ENCODE measurements at regions not wholly inside any gene's neighbourhood (a gene's known extent, or its start where the extent isn't known, plus 50 kb on each side); places are given as distances from the start of the nearest gene placed in this dataset.
"Not testable (repeated sequence)": the region's sequence is repeated elsewhere in the genome, so short reads cannot be mapped to it uniquely, and the experiment has no call there.

DNA sequence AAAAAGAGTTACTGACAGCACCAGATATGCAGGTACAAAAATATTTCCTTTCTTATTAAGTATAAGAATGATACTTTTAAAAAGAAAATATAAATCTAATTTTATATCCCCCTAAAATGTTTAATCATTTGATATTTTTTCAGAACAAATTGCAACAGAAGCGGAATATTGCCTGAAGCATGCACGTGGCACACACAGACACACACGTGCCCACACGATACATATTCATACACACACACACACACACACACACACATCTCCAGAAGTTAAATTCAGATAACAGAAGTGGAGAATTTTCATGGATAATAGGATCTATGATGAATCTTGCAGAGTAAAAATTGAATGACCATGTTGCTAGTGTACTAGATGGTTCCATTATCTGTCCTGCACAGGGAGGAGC lies 445.2 kb downstream of the GPAT3 start:
- DNase-seq: no peak

- no peak for DNase-seq
Observed at GRCh38 chr4:83979773-83980172, 443.9 kb downstream of the GPAT3 start.

DNA sequence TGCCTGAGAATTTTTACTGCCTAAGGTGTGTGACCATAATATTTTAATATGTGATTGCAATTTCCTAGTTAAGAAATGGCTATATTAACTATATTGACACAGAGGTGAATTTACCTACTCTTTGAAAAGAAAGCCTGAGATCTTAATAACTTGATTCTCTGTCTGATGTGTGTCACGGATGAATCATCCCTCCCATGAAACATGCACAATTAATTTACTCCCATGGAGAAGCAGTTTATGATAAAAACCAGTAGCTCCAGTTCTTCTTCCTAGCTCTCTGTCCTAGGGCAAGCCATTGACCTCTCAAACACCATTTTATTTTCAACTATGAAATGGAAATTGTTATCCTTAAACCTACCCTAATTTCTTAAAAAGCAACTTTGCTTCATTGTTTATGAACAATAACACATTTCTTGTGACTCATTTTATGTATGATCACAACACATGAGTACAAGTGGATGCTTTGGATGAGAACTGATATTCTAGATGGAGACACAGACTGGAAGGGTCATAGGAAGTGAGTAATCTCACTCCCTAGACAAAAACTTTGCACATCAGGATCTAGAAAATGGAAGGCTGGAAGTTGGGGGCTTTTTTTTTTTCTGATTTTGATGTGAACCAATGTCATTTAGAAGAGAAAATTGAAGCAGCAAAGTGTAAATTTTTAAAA lies 438.3 kb downstream of the GPAT3 start:
- no peak for DNase-seq

GRCh38 chr4:83964996-83965541 lies 429.2 kb downstream of the GPAT3 start:
- no peak for DNase-seq

- no peak for DNase-seq
Observed at GRCh38 chr4:83962492-83962891, 426.6 kb downstream of the GPAT3 start.

GRCh38 chr4:83961575-83961974 lies 425.7 kb downstream of the GPAT3 start:
- DNase-seq: no peak

- DNase-seq: no peak
Observed at GRCh38 chr4:83959160-83959559, 423.3 kb downstream of the GPAT3 start.

DNA sequence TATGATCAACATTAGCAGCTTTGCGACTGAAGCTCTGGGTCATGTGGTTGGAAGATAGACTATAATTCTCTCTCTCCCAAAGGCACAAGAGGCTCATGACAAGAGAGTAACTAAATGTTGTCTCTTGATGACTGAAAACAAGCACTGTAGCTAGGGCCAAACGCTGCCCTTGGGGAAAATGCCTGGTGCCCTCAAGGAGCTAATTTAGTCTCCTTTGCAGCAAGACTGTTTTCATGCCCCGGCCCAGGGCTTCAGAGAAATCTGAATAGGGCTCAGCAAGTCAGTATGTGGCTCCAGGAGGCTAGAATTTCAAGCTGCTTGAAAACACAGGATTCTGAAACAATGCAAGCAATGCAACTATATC lies 411.9 kb downstream of the GPAT3 start:
- DNase-seq: no peak

- DNase-seq: no peak
Observed at GRCh38 chr4:83947125-83947829, 411.4 kb downstream of the GPAT3 start.

DNA sequence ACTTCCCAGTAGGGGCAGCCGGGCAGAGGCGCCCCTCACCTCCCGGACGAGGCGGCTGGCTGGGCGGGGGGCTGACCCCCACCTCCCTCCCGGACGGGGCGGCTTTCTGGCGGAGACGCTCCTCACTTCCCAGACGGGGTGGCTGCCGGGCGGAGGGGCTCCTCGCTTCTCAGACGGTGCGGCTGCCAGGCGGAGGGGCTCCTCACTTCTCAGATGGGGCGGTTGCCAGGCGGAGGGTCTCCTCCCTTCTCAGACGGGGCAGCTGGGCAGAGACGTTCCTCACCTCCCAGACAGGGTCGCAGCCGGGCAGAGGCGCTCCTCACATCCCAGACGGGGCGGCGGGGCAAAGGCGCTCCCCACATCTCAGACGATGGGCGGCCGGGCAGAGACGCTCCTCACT lies 407.8 kb downstream of the GPAT3 start:
- not testable (repeated sequence) for DNase-seq

- DNase-seq: no peak
Observed at GRCh38 chr4:83932750-83933391, 397.0 kb downstream of the GPAT3 start.

GRCh38 chr4:83931659-83932438 lies 395.9 kb downstream of the GPAT3 start:
- DNase-seq: no peak

GRCh38 chr4:83929550-83929949 lies 393.6 kb downstream of the GPAT3 start:
- no peak for DNase-seq

- no peak for DNase-seq
Observed at GRCh38 chr4:83926950-83927349, 391.0 kb downstream of the GPAT3 start.

GRCh38 chr4:83923341-83923740 lies 387.4 kb downstream of the GPAT3 start:
- DNase-seq: no peak

- DNase-seq: no peak
Observed at GRCh38 chr4:83922402-83922801, 386.5 kb downstream of the GPAT3 start.

- DNase-seq: no peak
Observed at GRCh38 chr4:83921124-83921523, 385.2 kb downstream of the GPAT3 start.

- DNase-seq: no peak
Observed at GRCh38 chr4:83920375-83920774, 384.5 kb downstream of the GPAT3 start.

DNA sequence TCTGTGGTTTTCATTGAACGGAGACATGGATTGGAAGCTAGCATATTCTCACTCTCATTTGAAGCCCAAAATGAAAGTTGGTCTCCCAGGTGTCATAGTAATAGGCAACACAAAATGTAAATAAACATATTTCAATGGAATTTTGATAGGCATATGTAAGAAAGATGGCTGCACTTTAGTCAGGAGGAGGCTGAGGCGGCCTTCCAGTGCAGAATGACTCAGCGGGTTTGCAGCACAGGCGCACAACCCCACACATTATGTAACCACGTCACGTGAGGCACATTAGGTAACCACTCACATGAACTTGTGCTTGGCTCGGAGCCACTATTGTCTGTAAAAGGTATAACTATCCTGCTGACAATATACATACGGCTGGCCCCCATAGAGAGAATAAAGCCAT lies 381.7 kb downstream of the GPAT3 start:
- no peak for DNase-seq

- DNase-seq: no peak
Observed at GRCh38 chr4:83910693-83911092, 374.8 kb downstream of the GPAT3 start.

DNA sequence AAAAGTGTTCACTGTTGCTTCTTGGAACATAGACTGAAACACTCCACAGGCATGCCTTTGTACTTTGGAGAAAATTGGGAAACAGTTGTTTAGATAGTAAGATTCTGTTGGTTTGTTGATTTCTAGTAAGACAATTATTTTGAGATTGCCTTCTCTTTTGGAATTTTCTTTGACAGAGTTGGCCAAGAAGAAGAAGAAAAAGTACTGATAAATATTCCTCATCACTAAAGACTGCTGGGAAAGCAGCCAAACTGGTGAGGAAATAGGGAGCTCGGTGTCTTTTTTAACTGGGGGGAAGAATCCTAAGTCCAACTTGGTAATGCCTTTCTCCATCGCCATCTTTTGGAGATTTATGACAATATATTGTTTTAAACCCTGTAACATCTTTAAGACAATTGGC lies 370.7 kb downstream of the GPAT3 start:
- no peak for DNase-seq

GRCh38 chr4:83905952-83906351 lies 370.0 kb downstream of the GPAT3 start:
- no peak for DNase-seq

- not testable (repeated sequence) for DNase-seq
Observed at GRCh38 chr4:83903740-83904139, 367.8 kb downstream of the GPAT3 start.
